HK-2 (cell line): ENCODE measurements at regions not wholly inside any gene's neighbourhood (a gene's known extent, or its start where the extent isn't known, plus 50 kb on each side); places are given as distances from the start of the nearest gene placed in this dataset.

Experiments used
- DNase-seq: peaks from one replicate; pipeline ENCODE4 v3.0.0-alpha.2; 2018; ENCODE audit not compliant: unreplicated experiment

DNA sequence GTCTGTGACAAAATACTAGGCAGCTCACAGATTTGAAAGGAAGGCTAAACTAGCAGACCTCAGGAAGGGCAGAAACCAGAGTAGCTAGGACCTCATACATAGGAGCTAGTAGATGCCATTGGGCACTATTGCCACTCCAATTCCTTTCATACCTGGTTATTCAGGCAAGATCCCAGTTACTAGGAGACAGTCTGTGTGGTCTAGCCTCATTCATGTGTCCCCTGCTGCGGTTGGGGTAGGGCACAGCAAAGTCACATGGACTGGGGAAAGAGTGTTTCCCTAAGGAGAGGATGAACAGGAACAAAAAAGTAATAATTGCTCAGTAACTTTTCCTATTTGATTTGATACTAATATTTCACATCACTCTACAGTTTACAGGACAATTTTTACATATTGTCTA lies 204.6 kb upstream of the HEY2 start:
- no peak for DNase-seq

DNA sequence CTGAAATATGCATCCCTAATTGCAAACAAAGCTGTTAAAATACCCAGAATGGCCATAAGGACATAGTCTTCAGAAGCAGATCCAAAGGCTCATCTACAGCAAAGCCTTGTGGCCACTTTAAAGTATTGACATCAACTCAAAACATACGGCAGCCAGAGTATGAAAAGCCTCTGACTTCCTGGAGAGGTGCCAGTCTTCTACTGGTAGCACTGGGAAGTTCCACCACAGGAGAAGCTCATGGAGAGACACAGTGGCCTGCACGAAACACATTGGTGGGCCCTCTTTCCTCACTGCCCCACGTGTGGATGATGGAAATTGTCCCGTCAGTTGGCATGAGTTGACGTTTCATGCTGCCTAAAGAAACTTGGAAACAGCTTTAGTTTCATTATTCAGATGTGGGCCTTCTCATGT lies 202.6 kb upstream of the HEY2 start:
- no peak for DNase-seq

DNA sequence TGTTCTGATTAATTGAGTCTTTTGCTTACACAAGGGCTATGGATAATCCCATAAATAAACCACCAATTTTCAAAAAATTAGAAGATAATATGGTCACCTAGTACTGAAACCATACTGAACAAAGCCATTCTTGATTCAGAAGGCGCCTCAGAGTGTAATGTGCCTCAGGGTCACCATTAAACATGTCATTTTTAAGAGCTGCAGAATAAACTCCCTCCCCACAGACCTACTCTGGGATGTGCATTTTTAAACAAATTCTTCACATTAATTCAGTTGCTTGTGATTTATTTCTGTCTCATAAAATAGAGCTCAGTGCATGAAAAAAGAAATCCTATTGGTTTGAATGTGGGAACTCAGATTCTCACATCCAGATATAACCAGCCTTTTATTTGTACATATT lies 202.1 kb upstream of the HEY2 start:
- no peak for DNase-seq

DNA sequence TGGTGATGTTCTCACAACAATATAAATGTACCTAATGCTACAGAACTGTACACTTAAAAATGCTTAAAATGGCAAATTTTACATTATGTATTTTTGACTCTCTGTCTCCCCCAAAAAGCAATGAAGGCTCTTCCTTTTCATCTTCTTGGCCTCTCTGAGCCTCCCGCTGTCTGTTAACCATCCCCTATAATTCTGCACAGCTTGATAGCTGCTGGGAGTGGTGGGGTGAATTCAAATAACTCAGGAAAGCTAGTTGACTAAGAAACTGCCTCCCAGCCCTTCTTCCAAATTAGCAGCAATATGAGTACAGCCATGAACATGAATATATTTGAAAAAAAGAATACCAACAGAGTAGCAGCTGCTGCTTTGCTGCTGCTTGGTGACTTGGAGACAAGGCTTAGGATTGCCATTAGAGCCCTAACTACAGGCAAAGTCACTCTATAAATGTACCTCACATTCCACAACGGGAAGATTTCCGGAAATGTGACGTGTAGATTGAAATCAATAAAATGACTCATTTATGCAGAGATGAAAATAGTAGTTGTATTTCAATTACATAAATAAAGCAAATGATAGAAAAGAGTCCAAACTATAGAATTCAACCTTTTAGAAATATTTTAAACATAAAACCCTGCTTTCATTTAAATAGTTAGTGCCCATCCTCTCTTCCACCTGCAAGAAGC lies 200.1 kb upstream of the HEY2 start:
- no peak for DNase-seq

- DNase-seq, result no peak
Measured at GRCh38 chr6:125550892-125551291, 198.5 kb upstream of the HEY2 start.

GRCh38 chr6:125552819-125553218 lies 196.6 kb upstream of the HEY2 start:
- DNase-seq, result no peak

DNA sequence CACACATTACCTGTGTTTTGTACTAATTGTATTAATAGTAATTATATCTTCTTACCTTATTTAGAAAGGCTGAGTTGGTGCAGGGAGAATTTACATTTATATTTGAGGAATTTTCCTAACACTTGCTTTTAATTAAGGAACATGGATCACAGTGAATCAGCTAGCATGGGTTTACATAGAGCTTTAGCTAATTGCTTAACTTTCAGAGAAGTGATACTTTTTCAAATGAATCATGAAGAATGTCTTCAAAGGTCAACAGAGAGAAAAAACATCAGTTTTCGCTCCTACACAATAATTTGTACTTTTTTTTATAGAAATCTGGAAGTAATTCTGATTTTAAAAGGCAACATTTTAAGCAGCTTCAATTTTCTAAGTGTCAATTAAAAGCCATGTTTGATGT lies 195.0 kb upstream of the HEY2 start:
- DNase-seq, result no peak

GRCh38 chr6:125558241-125558843 lies 191.1 kb upstream of the HEY2 start:
- DNase-seq, result no peak

GRCh38 chr6:125558907-125559306 lies 190.5 kb upstream of the HEY2 start:
- no peak for DNase-seq

DNA sequence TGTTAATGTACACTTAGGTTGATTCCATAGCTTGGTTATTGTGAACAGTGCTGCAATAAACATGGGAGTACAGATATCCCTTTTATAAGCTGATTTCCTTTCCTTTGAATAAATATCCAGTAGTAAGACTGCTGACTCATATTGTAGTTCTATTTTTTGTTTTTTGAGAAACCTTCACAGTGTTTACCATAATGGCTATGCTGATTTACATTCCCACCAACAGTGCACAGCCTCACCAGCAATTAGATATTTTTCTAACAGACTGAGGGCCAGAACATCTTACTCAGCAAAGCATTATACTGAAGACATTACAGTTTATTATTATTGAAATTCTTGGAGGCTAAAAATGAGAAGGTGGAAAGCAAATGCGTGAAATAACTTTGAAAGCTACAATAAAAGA lies 187.3 kb upstream of the HEY2 start:
- DNase-seq, result no peak

GRCh38 chr6:125564941-125565340 lies 184.5 kb upstream of the HEY2 start:
- DNase-seq, result no peak

GRCh38 chr6:125567407-125567806 lies 182.0 kb upstream of the HEY2 start:
- no peak for DNase-seq

DNA sequence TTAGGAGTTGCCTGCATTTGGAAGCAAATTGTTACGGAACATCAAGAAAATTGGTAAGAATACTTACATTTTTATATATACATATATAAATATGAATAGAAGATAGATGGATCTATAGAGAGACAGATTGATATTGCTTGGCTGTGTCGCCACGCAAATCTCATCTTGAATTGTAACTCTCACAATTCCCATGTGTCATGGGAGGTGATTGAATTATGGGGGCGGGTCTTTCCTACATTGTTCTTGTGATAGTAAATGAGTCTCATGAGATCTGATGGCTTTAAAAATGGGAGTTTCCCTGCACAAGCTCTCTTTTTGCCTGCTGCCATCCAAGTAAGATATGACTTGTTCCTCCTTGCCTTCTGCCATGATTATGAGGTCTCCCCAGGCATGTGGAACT lies 180.8 kb upstream of the HEY2 start:
- DNase-seq, result no peak

DNA sequence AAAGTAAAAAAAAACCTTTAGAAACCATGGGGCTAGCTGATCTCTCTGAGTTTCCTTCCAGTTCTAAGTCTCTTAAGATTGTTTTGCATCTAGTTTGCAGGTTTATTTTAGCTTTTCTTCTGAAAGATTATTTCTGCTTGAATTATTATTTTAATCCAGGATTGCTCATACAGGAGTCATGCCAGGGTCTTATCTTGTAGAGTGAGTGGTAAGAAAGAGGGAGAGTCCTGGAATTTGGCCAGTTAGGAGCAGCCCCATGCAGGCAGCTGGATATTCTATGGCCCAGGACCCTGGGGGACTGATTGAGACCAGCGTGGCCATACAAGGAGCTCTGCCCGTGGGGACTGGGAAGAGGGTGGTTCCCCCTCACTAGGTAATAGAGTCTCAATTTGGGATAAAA lies 178.9 kb upstream of the HEY2 start:
- DNase-seq, result no peak

GRCh38 chr6:125571207-125571755 lies 178.2 kb upstream of the HEY2 start:
- no peak for DNase-seq

GRCh38 chr6:125574604-125575003 lies 174.8 kb upstream of the HEY2 start:
- no peak for DNase-seq

DNA sequence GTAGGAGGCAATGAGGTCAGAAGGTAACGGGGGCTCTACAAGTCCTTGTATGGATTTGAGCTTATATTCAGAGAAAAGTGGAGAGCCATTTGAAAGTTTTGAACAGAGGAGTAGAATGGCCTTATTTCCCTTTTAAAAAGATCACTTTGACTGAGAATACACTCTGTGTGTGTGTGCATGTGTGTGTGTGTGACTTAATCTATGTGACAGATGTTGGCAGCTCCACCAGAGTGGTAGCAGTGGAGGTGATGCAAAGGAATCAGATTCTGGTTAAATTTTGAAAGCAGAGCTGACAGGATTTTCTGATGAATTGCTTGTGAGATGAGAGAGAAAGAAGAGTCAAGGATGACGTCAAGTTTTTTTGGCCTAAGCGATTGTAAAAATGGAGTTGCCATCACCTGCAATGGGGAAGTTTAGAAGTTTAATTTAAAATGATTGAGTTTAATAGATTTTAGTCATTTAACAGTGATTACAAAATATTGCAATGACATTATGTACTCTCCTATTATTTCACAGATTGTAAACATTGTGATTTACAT lies 172.2 kb upstream of the HEY2 start:
- no peak for DNase-seq

GRCh38 chr6:125584468-125584939 lies 164.9 kb upstream of the HEY2 start:
- DNase-seq, result no peak

GRCh38 chr6:125585470-125585869 lies 164.0 kb upstream of the HEY2 start:
- no peak for DNase-seq

- no peak for DNase-seq
Measured at GRCh38 chr6:125586074-125586473, 163.4 kb upstream of the HEY2 start.

GRCh38 chr6:125586605-125587004 lies 162.8 kb upstream of the HEY2 start:
- no peak for DNase-seq

DNA sequence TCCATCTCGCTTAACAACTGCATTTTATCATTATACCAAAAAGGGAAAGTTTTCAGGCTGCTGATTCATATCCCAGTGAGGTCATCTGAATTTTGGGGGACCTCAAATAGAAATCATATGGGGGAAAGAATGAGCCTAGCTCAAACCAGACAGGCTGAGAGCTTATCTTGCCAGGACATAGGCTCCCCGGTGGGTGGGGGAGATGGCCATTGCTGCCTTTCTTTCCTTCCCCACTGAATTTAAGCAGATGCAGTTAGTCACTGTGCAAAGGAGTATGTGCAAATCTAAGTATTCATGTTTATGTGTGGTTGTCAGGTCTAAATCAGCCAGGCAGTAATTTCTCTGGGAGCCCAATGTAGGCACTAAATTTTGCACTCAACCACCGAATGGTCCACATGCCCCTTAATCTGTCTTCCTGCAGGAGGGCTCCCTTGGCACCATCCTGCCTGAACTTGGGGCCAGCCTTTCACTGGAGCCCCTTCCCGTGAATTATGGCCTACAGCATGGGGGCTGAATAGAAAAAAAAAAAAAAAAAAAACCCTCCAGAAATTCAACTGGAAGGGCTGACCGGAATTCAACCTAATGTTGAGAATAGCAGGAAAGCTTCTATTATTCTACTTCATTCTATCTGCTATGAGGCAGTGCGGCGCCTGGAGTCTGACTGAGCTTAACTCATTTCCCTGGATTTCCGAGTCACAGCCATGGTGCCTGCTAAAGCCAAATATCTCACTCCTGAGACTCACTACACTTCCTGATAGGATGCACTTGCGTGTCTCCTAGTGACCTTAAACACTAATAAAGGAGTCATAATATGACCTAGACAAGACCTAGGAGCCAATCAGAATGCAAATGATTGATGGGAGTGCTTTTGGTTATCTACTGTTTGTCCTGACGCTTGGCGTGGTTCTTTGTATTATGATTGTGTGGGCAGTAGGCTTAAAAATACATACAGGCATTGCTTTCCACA lies 161.5 kb upstream of the HEY2 start:
- no peak for DNase-seq
